Activated CD4-positive, alpha-beta T cell treated with anti-CD3 and anti-CD28 coated beads for 48 hours (primary cell): ENCODE measurements at regions not wholly inside any gene's neighbourhood (a gene's known extent, or its start where the extent isn't known, plus 50 kb on each side); places are given as distances from the start of the nearest gene placed in this dataset.
A peak's percentile ranks its signal among the peaks of the same experiment; 100 is the strongest.
"Not testable (repeated sequence)": the region's sequence is repeated elsewhere in the genome, so short reads cannot be mapped to it uniquely, and the experiment has no call there.

ENCODE experiments used
- DNase-seq: peaks from one replicate; pipeline ENCODE4 v3.0.0-alpha.2; 2020

DNA sequence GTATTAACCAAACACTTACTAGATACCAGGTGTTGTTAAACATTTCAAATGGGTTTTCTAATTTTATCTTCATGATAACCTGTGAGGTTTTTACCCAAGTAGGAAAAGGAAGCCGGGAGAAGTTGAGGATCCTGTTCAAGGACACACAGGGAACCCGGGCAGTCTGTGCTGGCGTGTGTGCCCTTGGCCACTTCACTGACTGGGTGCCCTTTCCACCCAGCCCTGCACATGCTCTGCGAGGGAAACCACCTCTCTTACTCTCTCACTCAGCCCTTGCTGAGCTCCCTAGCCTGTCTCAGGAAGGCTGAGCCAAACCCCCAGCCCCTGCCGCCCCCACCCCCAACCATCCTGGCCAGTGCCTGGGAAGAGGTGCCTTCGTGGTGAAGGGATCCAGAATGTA lies 51.8 kb downstream of the TEX44 start:
- no peak for DNase-seq

DNA sequence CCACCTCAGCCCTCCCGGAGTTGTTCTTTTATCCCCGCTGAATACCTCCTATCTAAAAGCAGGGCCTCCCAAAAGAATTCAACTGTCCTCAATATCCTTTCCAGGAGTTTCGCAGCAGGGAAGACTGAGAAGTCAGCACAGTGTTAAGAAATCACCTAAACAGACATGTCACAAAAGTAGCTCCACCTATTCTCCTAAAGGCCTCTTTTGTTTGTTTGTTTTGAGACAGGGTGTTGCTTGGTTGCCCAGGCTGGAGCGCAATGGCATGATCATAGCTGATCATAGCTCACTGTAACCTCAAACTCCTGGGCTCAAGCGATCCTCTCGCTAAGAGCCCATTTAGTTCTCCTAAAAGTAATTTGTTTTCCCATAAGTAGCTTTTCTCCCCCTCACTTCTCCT lies 53.8 kb downstream of the TEX44 start:
- no peak for DNase-seq

DNA sequence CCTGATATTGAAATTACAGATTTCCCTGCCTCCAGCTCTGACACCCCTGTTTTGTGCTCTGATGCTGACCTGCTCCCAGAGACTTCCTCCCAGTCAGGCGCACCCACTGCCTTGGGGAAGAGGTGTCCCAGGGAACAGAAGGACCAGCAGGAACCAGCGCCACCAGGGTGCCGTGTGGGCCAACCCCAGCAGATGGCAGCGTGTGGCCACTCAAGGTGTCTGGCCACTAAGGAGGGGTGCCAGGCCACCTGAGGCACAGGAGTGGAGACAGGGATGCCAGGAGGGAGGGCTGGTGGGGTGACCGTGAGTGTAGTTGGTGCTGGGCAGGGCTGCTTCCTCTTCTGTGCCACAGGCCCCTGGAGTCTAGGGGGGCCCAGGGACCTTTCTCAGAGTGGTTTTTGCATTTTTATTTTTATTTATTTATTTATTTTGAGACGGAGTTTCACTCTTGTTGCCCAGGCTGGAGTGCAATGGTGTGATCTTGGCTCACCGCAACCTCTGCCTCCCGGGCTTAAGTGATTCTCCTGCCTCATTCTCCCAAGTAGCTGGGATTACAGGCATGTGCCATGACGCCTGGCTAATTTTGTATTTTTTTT lies 56.0 kb downstream of the TEX44 start:
- DNase-seq: peak; percentile 77

DNA sequence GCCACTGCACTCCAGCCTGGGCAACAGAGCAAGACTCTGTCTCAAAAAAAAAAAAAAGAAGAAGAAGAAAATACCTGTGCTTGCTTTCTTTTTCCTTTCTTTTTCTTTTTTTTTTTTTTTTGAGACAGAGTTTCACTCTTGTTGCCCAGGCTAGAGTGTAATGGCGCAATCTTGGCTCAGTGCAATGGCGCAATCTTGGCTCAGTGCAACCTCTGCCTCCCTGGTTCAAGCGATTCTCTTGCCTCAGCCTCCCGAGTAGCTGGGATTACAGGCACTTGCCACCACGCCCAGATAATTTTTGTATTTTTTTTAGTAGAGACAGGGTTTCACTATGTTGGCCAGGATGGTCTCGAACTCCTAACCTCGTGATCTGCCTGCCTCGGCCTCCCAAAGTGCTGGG lies 56.8 kb upstream of the PTMA start:
- not testable (repeated sequence) for DNase-seq

DNA sequence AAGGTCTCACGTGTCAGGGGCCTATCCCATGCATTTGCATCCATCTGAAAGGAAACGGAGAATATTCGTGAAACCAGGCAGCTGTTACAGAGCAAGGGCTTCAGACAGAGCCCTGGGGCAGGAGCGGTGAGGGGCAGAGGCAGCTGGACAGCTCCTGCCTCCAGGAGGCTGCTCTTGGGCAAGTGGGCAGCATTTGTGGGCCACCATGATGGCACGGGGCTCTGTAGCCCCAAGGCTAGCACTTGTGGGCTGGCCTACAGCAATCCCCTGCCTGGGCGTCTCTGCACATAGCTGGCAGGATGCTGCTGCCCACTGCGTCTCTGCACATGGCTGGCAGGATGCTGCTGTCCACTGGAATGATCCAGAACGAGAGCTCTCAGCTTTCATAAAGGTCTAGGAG lies 52.8 kb upstream of the PTMA start:
- DNase-seq: no peak

DNA sequence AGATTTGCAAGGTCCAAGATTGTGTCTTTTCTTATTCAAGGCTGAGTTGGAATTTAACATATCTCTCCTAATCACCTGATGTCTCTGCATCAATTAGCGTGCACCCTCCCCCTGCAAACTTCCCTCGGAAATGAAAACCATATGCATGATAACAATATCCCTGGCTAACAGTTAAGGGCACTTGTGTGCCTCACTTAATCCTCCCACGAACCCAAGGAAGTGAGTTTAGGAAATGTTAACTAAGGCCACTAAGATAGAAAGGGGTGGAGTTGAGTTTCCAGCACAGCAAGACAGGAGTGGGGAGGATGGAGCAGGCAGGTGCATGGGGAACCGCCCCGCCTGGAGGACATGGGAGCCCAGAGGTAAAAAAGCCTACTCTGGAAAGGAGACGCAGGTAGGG lies 52.4 kb upstream of the PTMA start:
- DNase-seq: no peak
